ENCODE measurements at regions not wholly inside any gene's neighbourhood (a gene's known extent, or its start where the extent isn't known, plus 50 kb on each side); places are given as distances from the start of the nearest gene placed in this dataset.
A peak's percentile ranks its signal among the peaks of the same experiment; 100 is the strongest.

DNA sequence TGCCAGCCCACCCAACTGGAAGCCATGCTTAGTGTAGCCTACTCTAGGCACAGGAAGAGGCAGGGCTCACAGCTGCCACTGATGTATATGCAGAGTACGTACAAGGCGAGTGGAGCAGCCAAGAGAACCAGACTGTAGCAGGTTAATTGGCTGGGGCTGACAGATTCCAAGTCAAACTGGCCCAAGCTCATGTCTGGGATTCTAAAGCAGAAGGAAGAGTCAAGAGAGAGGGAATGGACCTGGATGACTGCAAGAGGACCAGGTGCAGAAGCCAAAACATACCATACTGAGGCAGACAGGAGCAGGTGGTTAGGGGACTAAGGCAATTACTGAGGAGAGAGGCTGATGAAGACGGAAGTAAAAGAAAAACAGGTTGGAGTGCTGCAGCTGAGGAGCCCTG, 51.3 kb upstream of the LRRN2 start:
- no peak for DNase-seq (ENCODE audit: low read depth in 3 of 3, low spot score in 1 of 3)

DNA sequence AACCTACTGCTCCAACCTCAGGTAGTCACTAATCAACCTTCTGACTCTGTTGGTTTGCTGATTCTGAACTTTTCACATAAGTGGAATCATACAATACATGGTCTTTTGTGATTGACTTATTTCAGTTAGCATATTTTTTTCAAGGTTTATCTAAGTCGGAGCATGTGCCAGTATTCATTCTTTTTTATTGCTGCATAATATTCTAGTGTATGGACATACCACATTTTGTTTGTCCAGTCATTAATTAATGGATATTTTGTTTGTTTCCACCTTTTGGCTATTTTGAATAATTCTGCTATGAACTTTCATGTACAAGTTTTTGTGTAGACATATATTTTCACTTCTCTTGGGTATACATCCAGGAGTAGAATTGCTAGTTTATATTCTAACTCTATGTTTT, 53.0 kb upstream of the LRRN2 start:
- no peak for DNase-seq (ENCODE audit: low read depth in 3 of 3, low spot score in 1 of 3)

DNA sequence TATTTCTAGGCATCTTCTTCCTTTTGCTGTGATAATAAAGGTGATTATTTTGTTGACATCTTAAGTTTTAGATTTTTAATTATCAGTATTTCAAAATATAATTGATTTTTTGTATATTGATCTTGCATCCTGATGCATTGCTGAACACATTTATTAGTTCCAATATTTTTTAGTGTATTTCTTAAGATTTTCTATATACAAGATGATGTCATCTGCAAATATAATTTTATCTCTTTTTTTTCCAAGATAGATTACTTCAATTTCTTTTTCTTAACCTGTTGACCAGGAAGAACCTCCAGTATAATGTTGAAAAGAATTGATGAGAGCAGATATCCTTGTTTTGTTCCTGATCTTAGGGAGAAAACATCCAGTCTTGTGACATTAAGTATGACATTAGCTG, 54.8 kb upstream of the LRRN2 start:
- DNase-seq (ENCODE audit: low read depth in 3 of 3, low spot score in 1 of 3), result no peak

DNA sequence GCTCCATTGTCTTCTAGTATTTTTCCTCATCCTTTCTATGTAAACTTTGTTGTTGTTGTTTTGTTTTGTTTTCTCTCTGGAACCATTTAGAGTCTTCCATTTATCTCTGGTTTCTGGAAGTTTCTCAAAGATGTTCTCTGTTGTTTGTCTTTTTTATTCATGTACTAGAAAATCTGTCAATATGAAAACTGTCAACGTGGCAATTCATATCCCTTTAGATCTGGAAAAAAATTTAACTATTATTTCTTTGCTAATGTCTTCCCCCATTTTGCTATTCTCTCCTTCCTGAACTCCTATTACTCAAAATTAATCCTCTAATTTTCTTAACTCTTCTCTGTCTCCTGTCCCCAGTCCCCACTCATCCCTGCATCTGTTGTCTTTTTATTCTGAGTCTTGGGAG, 55.9 kb upstream of the LRRN2 start:
- no peak for DNase-seq (ENCODE audit: low read depth in 3 of 3, low spot score in 1 of 3)

DNA sequence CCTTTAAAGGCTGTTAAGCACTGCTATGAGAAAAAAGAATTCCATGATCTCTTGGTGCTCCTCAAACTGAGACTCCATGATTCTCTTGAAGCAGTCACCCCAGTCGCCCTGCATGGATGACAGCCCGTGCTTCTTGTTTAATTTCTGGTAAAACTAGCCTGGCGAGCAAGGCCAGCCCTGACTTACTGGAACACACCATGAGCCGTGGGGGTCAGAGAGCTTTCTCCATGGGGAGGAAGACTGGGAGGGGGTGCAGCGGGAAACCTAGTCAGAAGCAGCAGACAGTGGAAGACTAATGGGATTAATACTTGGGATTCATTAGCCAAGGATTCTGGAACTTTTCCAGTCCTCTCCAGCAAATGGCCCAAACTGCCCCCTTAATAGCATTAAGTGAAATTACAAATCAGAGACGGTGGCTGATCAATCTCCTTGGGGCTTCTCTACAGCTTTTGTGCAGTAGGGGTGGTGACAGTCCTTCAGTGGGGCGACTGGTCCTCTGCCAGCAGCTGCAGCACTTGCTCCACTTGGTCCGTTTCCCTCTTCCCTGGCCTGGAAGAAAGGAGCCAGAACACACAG, 57.2 kb upstream of the LRRN2 start:
- DNase-seq (ENCODE audit: low read depth in 3 of 3, low spot score in 1 of 3), result no peak

DNA sequence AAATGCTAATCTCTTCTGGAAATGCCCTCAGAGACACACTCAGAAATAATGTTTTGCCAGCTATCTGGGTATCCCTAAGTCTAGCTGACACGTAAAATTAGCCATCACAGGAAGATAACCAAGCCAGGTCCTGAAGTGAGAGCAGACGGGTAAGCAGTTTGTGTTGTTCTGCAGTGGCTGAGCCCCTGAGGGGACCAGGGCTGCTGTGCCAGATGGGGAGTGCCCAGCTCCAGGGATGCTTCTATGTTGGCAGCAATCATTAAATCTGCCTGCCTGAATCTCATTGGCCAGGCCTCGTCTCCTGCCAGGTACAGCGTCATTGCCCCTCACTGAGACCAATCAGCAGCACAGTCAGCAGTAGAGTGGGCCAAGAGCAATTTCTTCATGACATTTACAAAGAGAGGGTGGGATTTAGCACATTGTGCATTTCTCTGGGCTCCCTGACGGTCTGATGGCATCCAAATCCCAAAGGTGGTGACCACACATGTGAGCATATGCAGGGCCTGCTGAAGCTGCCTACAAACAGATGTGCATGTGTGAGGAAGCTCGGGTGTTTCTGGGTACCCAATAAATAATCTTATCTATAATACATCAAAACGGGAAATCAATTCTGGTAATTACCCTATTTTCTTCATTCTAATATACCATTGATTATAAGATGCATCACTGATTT, 58.7 kb upstream of the LRRN2 start:
- no peak for DNase-seq (ENCODE audit: low read depth in 3 of 3, low spot score in 1 of 3)

DNA sequence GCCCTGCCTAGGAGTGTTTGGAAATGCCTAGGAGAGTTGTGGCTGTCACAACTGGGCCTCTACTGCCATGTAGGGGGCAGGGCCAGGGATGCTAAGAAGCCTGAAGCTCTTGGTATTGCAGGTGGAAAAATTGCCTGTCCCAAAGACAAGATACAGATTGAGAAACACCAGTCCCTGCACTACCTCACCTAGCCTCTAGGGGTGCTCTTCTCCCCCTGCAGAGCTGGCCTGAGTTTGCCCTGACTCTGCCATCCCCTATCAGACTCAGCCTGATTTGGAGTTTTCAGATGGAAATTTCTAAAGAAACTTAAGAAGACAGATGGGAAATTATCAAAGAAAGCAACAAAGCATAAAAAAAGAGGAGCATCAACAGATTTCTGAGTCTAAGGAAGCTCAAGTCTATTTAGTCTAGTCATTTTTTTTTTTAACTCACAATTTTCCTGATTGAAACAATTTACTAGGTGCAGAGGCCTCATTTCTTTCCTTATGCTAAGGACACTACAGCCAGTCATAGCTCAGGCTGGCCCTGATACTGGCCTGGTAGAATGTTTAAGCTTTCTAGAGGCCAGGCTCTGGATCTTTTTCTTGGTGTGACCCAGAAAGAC, 61.4 kb upstream of the LRRN2 start:
- peak in 2 of 3 donors; percentile 9 to 25 for DNase-seq (ENCODE audit: low read depth in 3 of 3, low spot score in 1 of 3)

DNA sequence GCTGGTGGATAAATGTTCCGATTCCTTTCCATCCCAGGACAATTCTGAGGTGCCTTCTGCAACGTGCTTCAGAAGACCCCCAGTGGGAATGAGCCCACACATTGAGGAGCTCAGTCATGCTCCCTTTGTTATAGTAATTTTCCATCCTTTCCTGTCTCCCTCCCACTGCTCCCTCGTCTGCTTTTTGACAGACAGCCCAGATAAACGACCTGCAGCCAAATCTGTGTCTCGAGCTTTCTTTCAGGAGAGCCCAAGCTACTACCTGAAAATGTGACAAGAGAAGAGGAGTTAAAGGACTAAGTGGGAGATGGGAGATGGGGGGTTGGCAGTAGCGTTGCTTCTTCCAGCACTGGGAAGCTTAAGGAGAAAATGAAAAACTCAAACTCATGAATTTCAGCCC, 65.9 kb upstream of the LRRN2 start:
- DNase-seq (ENCODE audit: low read depth in 3 of 3, low spot score in 1 of 3), result no peak

DNA sequence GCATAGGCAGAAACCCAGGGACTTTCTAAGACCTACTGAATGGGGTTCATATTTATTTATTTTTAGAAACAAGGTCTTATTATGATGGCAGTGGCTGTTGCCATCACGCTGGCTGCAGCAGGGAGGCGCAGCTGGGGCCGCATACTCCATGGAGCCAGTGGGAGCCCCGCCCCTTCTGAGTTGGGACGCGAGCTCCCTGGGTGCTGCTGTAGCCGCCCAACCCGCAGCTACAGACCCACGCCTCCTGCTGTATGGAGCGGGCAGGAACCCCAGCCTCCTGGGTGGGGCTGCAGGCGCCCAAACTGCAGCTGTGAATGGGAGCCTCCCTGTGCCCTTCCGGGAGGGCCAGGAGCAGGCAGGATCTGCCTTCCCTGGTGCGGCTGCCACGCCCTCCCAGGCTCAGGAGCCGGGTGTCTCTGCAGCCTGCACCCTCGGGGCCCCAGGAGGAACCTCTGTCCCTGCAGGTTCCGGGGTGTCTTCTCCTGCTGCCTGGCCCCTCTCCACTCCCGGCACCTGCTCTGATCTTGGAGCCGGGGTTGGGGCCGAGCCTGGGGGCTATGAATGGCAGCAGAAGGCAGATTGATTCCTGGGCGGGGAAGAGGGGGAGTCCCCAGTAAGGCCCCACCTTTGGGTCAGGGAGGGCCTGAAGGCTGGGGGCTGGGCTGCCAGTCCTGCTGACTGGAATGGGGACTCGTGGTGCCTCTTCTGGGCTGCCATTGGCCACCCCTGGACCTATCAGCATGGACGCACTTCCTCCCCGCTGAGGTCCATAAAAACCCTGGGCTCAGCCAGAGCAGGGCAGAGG, 66.5 kb upstream of the LRRN2 start:
- no peak for DNase-seq (ENCODE audit: low read depth in 3 of 3, low spot score in 1 of 3)

DNA sequence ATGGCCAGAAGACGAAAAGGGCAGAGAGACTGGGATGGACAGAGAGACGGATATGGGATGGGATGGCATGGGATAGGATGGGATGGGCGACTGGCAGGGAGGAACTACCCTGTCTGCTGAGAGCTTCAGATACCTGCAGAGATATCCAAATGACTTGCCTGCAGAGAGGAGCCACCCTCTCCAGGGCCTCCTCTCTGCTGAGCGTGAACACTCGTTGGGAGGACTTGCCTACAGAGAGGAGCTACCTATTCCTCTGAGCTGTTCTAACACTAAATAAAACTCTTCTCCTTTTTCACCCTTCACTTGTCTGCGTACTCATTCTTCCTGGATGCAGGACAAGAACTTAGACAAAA, 67.1 kb upstream of the LRRN2 start:
- DNase-seq (ENCODE audit: low read depth in 3 of 3, low spot score in 1 of 3), result no peak

DNA sequence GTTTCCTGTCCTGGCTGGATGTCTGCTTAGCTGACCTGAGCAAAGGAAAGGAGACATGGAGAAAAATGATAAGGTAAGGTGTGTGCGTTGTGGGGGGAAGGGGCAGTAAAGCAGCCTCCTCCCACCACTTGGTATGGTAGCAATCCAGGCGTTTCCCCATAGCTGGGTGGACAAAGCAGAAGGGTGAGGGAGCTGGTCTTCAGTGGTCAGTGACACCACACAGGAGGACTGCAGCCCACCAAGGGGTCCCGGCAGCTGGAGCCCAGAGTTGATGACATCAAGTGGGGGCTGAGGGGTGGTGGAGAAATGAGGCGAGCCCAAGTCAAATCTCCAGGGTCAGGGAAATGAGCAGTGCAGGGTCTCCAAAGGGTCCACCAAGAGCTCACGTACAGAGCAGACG, 69.3 kb upstream of the LRRN2 start:
- no peak for DNase-seq (ENCODE audit: low read depth in 3 of 3, low spot score in 1 of 3)

DNA sequence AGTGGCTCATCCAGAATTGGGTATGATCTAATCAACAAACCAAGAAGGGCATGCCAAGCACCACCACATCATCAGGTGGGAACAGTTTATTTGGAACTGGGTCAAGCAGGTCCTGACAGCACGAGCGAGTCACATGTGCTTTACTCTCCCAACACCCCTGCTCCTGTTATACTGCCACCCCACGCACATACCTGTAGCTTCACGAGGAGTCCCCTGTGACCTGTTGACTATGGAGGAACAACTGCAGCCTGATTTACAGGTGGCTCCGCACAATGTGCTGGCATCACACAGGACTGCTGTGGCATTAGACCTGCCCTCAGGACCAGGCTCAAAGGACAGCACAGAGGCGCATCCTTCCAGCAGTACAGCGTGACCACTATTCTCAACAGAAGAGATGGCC, 70.8 kb upstream of the LRRN2 start:
- no peak for DNase-seq (ENCODE audit: low read depth in 3 of 3, low spot score in 1 of 3)

DNA sequence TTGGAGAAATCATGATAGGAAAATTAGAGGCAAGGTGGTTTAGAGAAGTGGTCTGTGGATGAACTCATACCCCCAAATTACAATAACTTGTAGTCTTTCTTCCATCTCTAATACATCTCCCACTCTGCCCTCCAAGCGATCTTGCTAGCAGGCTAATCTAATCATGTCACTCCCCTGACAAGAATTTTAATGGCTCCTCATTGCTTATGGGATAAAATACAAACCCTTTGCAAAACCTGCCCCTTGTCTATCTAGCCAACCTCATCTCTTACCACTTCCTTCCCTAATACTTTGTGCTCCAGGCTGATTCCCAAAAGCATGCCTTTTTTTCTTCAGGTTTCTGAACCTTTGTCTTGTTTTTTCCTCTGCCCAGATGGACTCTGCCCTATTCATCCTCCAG, 71.3 kb upstream of the LRRN2 start:
- DNase-seq (ENCODE audit: low read depth in 3 of 3, low spot score in 1 of 3), result no peak

DNA sequence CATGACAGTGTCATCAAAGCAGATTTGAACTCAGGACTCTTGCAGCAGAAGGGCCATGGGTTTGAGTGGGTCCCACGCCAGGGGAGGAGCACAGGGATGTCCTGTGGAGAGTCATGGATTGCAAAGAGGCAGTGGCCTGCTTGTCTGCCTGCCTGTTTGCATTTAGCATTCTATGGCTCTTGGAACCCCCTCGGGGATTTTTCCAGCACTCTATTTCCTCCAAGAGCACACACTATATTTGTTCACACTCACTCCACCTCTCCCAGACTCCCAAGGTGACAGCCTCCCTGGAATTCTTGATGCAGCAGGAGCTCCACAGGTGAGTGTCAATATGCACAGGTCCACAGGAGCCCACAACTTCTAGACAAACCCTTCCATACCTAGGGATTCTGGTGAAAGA, 73.1 kb upstream of the LRRN2 start:
- no peak for DNase-seq (ENCODE audit: low read depth in 3 of 3, low spot score in 1 of 3)

DNA sequence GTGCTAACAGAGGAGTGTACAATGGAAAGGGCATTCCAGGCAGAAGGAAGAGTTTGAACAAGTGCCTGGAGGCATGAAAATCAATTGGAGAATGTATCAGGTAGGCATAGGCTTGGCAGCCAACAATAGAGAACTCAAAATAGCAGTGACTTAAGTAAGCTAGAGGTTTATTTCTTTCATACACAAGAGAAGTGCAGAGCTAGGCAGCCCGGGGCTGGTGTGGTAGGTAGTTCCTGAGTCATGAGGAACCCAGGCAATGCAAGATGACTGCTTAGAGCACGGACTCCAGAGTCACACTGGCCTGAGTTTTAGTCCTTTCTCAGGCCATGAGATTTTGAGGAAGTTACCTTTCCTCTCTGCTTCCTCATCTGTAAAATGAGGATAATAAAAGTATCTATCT, 74.8 kb upstream of the LRRN2 start:
- DNase-seq (ENCODE audit: low read depth in 3 of 3, low spot score in 1 of 3), result no peak

DNA sequence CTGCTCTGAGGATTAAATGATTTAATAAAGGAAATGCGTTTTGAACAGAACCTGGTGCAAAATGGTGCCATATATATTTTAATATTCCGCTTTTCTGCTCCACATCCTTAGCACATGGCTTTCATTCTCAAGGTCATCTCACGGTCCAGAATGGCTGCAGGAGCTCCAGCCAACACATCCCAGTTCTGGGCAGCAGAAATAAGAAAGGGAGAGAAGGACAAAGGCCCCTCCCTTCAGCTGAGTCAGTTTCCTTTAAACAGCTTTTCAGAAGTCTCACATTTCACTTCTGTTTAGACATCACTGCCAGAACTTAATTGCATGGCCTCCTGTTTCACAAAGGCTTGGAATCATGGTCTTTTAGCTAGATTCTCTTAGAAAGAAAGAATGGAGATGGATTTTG, 75.2 kb upstream of the LRRN2 start:
- no peak for DNase-seq (ENCODE audit: low read depth in 3 of 3, low spot score in 1 of 3)

DNA sequence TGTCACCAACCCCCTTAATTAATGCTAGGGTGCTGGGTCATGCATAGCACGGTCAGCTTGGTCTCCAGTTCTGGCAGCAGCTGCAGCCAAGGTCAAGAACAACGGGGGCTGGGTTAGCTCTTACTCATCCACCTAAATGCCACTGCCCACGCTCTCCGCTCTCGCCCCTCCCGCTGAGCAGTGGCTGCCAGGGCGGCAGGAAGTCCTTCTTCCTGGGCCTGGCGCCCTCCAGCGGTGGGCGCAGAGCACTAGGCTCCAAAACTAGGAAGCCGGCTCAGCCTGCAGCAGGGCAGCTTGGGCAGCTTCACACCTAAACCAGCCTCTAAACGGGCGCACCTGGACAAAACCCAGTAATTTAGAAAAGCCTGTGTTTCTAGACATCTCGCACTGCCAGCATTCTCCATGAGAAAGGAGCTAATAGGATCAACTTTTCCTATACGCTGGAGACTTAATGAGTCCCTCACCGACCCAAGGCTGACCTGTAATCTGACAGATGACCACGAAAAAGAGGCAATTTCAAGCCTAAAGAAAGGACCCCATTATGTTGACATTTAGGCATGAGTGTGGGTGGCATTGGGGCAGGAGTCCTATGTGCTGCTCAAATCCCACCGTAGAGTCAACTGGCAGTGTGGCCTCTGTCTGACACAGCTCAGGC, 78.4 kb upstream of the LRRN2 start:
- peak; percentile 2 to 62 (median 22) for DNase-seq (ENCODE audit: low read depth in 3 of 3, low spot score in 1 of 3)

DNA sequence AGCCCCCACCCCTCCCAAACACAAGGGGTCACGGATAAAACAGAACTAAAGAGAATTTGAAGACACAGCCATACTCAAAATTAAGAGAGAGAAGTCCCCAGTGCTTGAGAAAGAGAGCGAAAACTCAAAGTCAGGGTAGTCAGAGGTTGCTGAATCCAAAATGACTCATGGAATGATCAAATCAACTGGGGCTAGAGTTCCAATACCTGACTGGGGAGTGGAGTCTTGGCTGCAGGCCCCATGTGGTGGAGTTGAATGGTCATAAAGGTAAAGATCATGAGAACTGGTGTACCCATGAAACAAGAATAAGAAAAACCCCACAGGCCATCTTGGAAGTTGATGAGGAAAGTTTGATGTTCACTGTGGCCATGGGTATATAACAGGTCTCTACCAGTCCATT, 84.5 kb upstream of the LRRN2 start:
- DNase-seq (ENCODE audit: low read depth in 3 of 3, low spot score in 1 of 3), result no peak

DNA sequence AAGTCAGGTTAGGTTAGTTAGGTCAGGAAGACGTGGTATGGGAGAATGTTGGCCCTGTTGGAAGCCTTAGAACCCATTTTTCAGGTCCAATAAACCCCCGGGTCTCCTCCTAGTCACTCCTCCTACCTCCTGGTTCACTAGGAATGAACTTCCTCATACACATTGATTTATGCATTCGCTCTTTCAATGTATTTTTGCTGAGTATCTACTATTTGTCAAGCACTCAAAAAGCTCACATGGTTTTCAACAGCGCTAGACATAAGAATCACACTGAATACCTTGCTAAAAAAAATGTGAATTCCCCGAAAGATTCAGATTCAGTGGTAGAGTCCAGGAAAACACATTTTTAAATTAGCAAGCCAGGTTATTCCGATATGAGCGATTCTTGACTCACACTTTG, 85.8 kb upstream of the LRRN2 start:
- no peak for DNase-seq (ENCODE audit: low read depth in 3 of 3, low spot score in 1 of 3)

DNA sequence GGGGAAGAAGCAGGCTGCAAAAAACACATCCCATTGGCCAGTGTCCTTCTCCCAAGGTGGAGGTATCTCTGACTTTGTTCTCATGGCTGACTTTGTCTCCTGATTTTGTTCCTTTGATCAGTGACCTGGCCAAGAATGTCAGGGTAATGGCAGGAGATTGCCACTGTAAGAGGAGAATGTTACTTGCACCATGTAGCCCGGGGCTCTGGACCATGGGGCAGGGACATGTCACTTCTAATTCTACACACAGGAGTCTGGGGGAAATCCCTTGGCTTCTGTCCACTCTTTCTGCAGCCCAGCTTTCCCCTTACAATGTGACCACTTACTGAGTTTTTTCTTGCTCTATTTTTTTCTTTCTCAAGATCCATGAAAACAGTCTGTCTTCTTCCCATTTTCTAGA, 87.7 kb upstream of the LRRN2 start:
- no peak for DNase-seq (ENCODE audit: low read depth in 3 of 3, low spot score in 1 of 3)

DNA sequence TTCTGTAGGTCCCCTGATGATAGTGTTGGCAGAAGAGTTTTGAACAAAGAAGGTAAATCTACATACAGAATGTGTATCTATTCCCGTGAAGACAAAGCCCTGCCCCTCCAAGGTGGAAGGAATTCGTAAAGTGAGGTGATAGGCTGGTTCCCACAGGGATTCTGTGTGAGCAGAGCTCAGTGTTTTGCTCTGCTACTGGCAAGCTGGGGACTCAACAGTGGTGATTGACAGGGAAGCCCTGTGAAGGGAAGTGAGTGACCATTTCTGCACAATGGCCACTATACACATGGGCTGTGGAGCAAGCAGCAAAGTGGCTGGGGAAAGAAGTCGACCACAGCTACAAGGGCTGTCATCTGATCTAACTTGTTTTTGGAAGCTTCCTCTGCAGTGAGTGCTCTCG, 90.0 kb upstream of the LRRN2 start:
- no peak for DNase-seq (ENCODE audit: low read depth in 3 of 3, low spot score in 1 of 3)

DNA sequence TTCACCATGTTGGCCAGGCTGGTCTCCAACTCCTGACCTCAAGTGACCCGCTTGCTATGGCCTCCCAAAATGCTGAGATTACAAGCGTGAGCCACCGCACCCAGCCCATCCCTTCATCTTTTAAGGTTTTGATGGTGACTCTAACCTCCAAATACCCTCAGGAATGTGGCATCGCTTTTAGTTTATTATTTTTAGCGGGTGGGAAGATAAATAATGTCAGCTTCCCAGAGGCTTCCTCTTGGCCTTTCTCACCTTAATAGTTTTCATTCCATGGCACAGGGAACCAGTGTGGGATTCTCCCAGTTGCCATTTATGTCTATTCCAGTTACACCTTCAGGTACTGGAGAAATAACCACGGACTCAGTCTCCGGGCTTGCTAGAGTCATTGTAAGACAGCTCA, 92.1 kb upstream of the LRRN2 start:
- no peak for DNase-seq (ENCODE audit: low read depth in 3 of 3, low spot score in 1 of 3)
